Mesenchymal stem cell (in vitro differentiated cells and primary cell): ENCODE measurements at regions not wholly inside any gene's neighbourhood (a gene's known extent, or its start where the extent isn't known, plus 50 kb on each side); places are given as distances from the start of the nearest gene placed in this dataset.

Experiments used
- DNase-seq: peaks from one replicate; pipeline ENCODE4 v3.0.0-alpha.2; 2013
- H2AFZ ChIP-seq: one replicate; pipeline ENCODE4 v1.6.1; 2013; ENCODE audit warnings: low read depth, mild to moderate bottlenecking, control low read depth, inconsistent platforms, low read length, moderate library complexity
- H2AK5ac ChIP-seq: 2 replicates; pipeline ENCODE4 v1.6.1; 2013; ENCODE audit warnings: low read length, moderate library complexity, mild to moderate bottlenecking, inconsistent platforms; ENCODE audit not compliant: severe bottlenecking
- H2BK120ac ChIP-seq: one replicate; pipeline ENCODE4 v1.6.1; 2013; ENCODE audit warnings: low read depth, mild to moderate bottlenecking, inconsistent platforms, low read length, moderate library complexity
- H2BK12ac ChIP-seq, 2 experiments: one replicate each; pipeline ENCODE4 v1.6.1; 2013; ENCODE audit warnings: inconsistent platforms in 2 of 2, low read length in 2 of 2, mild to moderate bottlenecking in 2 of 2, moderate library complexity in 2 of 2, control low read depth in 1 of 2
- H2BK15ac ChIP-seq: one replicate; pipeline ENCODE4 v1.6.1; 2013; ENCODE audit warnings: mild to moderate bottlenecking, low read depth, inconsistent platforms; ENCODE audit not compliant: poor library complexity, severe bottlenecking
- H2BK5ac ChIP-seq: 2 replicates; pipeline ENCODE4 v1.6.1; 2013; ENCODE audit warnings: low read depth, mild to moderate bottlenecking, low read length, control low read depth, inconsistent platforms; ENCODE audit not compliant: poor library complexity, severe bottlenecking
- H3K14ac ChIP-seq, 2 experiments: one replicate each; pipeline ENCODE4 v1.6.1; 2013; ENCODE audit warnings: inconsistent platforms in 2 of 2, low read length in 2 of 2, control low read depth in 1 of 2, mild to moderate bottlenecking in 1 of 2, moderate library complexity in 1 of 2
- H3K18ac ChIP-seq, 2 experiments: one replicate each; pipeline ENCODE4 v1.6.1; 2013; ENCODE audit warnings: inconsistent platforms in 2 of 2, low read length in 2 of 2, control low read depth in 1 of 2, low read depth in 1 of 2, mild to moderate bottlenecking in 1 of 2
- H3K23ac ChIP-seq, 2 experiments: one replicate each; pipeline ENCODE4 v1.6.1; 2013; ENCODE audit warnings: inconsistent platforms in 2 of 2, low read length in 2 of 2, mild to moderate bottlenecking in 2 of 2, moderate library complexity in 2 of 2, control low read depth in 1 of 2
- H3K27ac ChIP-seq: 2 replicates; pipeline ENCODE4 v1.5.1; 2013; ENCODE audit warnings: mild to moderate bottlenecking, moderate library complexity, low read length, control low read depth, inconsistent platforms; ENCODE audit not compliant: poor library complexity, severe bottlenecking
- H3K27me3 ChIP-seq, 2 experiments: 2 replicates each; pipeline versions ENCODE4 v1.6.1 to v1.7.0; 2013; ENCODE audit warnings: low read length in 2 of 2, mild to moderate bottlenecking in 2 of 2, moderate library complexity in 2 of 2, control low read depth in 1 of 2, inconsistent platforms in 1 of 2; ENCODE audit not compliant: control insufficient read depth in 1 of 2, insufficient read depth in 1 of 2
- H3K36me3 ChIP-seq, 2 experiments: 2 replicates each; pipeline versions ENCODE4 v1.6.1 to v1.7.0; 2013; ENCODE audit warnings: low read length in 2 of 2, control low read depth in 1 of 2, inconsistent platforms in 1 of 2, low read depth in 1 of 2, mild to moderate bottlenecking in 1 of 2; ENCODE audit not compliant: insufficient read depth in 2 of 2, control insufficient read depth in 1 of 2
- H3K4ac ChIP-seq, 2 experiments: one replicate each; pipeline ENCODE4 v1.6.1; 2013; ENCODE audit warnings: inconsistent platforms in 2 of 2, low read length in 2 of 2, mild to moderate bottlenecking in 2 of 2, moderate library complexity in 2 of 2, control low read depth in 1 of 2, low read depth in 1 of 2
- H3K4me1 ChIP-seq: 2 replicates; pipeline ENCODE4 v1.6.1; 2013; ENCODE audit warnings: low read depth, low read length, control low read depth; ENCODE audit not compliant: control insufficient read depth, insufficient read depth
- H3K4me2 ChIP-seq: 2 replicates; pipeline ENCODE4 v1.6.1; 2013; ENCODE audit warnings: low read length, mild to moderate bottlenecking, inconsistent platforms; ENCODE audit not compliant: poor library complexity, severe bottlenecking
- H3K4me3 ChIP-seq, 2 experiments: 2 replicates each; pipeline versions ENCODE4 v1.5.1 to v1.7.0; 2013; ENCODE audit warnings: low read length in 2 of 2, mild to moderate bottlenecking in 2 of 2, control low read depth in 1 of 2, low read depth in 1 of 2; ENCODE audit not compliant: insufficient read depth in 1 of 2
- H3K79me1 ChIP-seq: replicated peaks from 2 replicates; pipeline ENCODE4 v1.6.1; 2013; ENCODE audit warnings: mild to moderate bottlenecking, control low read depth, low read length, inconsistent platforms; ENCODE audit not compliant: poor library complexity, severe bottlenecking
- H3K9ac ChIP-seq: 2 replicates; pipeline ENCODE4 v1.7.0; 2013; ENCODE audit warnings: mild to moderate bottlenecking, low read length, moderate library complexity
- H3K9me3 ChIP-seq: 2 replicates; pipeline ENCODE4 v1.7.0; 2013; ENCODE audit warnings: mild to moderate bottlenecking, low read length; ENCODE audit not compliant: control insufficient read depth
- H4K8ac ChIP-seq: one replicate; pipeline ENCODE4 v1.6.1; 2013; ENCODE audit warnings: inconsistent platforms, mild to moderate bottlenecking, low read length, moderate library complexity
- H4K91ac ChIP-seq: one replicate; pipeline ENCODE4 v1.6.1; 2013; ENCODE audit warnings: mild to moderate bottlenecking, low read length, inconsistent platforms
- WGBS: methylation state at CpG from one replicate; pipeline ENCODE4 v1.1.7; 2013; ENCODE audit warnings: mixed read lengths; 5-methylcytosine and 5-hydroxymethylcytosine counted together

DNA sequence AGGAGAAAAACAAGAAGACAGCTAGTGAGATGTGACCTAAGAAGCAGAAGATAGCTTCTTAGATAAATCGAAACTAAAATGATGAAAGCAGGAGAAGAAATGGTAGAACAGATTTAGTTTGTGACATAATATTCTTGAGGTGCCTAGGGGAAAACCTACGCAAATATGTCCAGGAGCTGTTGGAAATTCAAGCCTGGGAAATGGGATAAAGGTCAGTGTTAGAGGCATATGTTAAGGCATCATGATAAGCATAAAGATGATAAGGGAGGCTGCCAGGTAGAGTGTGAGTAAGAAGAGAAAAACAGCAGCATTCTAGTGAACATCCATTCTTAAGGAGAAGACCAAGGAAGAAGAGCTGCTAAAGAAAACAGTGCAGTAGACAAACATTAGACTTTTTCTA is 109.6 kb upstream of the LGR5 start:
- H2AK5ac ChIP-seq: no peak overlapping the region
- H2BK5ac ChIP-seq: no peak overlapping the region
- H3K4me1 ChIP-seq: no peaks in the 10 kb centered on the region
- H2AFZ ChIP-seq: no peak overlapping the region
- no peak for DNase-seq
- no peaks in the 10 kb centered on the region for H3K36me3 ChIP-seq
- no peak overlapping the region for H2BK120ac ChIP-seq
- no peak overlapping the region for H3K4ac ChIP-seq
- WGBS: 75% methylated on average over 2 of the region's 2 CpGs
- no peak overlapping the region for H3K27ac ChIP-seq
- H3K4me2 ChIP-seq: no peak overlapping the region
- no peak overlapping the region for H4K91ac ChIP-seq
- H2BK12ac ChIP-seq: no peak overlapping the region
- H3K14ac ChIP-seq: no peak overlapping the region
- no peak overlapping the region for H3K18ac ChIP-seq
- no peak overlapping the region for H3K9ac ChIP-seq
- peaks cover 13% of the 10 kb centered on the region for H3K9me3 ChIP-seq
- no peak overlapping the region for H4K8ac ChIP-seq
- H3K4me3 ChIP-seq: no peak overlapping the region
- no peak overlapping the region for H3K23ac ChIP-seq
- H3K79me1 ChIP-seq: no peaks in the 10 kb centered on the region
- H2BK15ac ChIP-seq: no peak overlapping the region
- H3K27me3 ChIP-seq: no peaks in the 10 kb centered on the region

GRCh38 chr12:71321531-71321930 is 118.1 kb upstream of the LGR5 start:
- H2BK120ac ChIP-seq: no peak overlapping the region
- H3K9me3 ChIP-seq: peaks cover 48% of the 10 kb centered on the region
- no peaks in the 10 kb centered on the region for H3K4me1 ChIP-seq
- no peak overlapping the region for H3K23ac ChIP-seq
- H2BK12ac ChIP-seq: no peak overlapping the region
- H3K9ac ChIP-seq: no peak overlapping the region
- H4K8ac ChIP-seq: no peak overlapping the region
- H2AFZ ChIP-seq: no peak overlapping the region
- H3K14ac ChIP-seq: no peak overlapping the region
- no peak overlapping the region for H3K4me3 ChIP-seq
- H2BK5ac ChIP-seq: no peak overlapping the region
- H2BK15ac ChIP-seq: no peak overlapping the region
- no peaks in the 10 kb centered on the region for H3K27me3 ChIP-seq
- H4K91ac ChIP-seq: no peak overlapping the region
- no peak overlapping the region for H3K27ac ChIP-seq
- no peak overlapping the region for H3K4ac ChIP-seq
- H2AK5ac ChIP-seq: no peak overlapping the region
- H3K36me3 ChIP-seq: no peaks in the 10 kb centered on the region
- no peak overlapping the region for H3K4me2 ChIP-seq
- H3K79me1 ChIP-seq: no peaks in the 10 kb centered on the region
- H3K18ac ChIP-seq: no peak overlapping the region
- DNase-seq: no peak

DNA sequence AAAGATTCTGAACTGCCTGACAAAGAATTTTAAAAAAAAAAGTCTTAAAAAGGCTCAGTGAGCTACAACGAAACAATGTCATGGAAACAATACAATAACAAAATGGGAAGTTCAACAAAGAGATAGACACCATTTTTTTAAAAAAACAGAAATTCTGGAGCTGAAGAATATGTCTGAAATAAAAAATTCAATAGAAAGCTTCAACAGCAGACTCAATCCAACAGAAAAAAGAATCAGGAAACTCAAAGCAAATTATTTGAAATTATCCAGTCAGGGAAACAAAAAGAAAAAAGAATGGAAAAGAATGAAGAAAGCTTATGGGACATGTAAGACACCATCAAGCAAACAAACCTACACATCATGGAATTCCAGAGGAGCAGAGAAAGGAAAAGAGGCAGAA is 118.5 kb upstream of the LGR5 start:
- DNase-seq: no peak

GRCh38 chr12:71315328-71315985 is 124.1 kb upstream of the LGR5 start:
- no peak overlapping the region for H3K4me3 ChIP-seq
- no peak overlapping the region for H2AK5ac ChIP-seq
- 79% methylated on average over 9 of the region's 9 CpGs for WGBS

More for the DNA sequence above, 118.5 kb upstream of the LGR5 start:
- Histone ChIP-seq H3K27ac (no peak overlapping the region), H2BK5ac (no peak overlapping the region), H3K27me3 (no peaks in the 10 kb centered on the region), H3K9ac (no peak overlapping the region), H2AK5ac (no peak overlapping the region), H3K23ac (no peak overlapping the region), H3K9me3 (peaks cover 52% of the 10 kb centered on the region), H4K8ac (no peak overlapping the region), H3K79me1 (no peaks in the 10 kb centered on the region), H2BK12ac (no peak overlapping the region), H3K4ac (no peak overlapping the region), H2BK15ac (no peak overlapping the region), H4K91ac (no peak overlapping the region), H3K36me3 (no peaks in the 10 kb centered on the region), H2BK120ac (no peak overlapping the region), H3K4me1 (no peaks in the 10 kb centered on the region), H3K4me2 (no peak overlapping the region), H3K14ac (no peak overlapping the region), H3K4me3 (no peak overlapping the region), H3K18ac (no peak overlapping the region), H2AFZ (no peak overlapping the region)
- no CpG with 5 or more reads among the region's 1 CpG for WGBS

More at GRCh38 chr12:71315328-71315985, 124.1 kb upstream of the LGR5 start:
- H3K36me3 ChIP-seq: no peaks in the 10 kb centered on the region
- H3K23ac ChIP-seq: no peak overlapping the region
- H2AFZ ChIP-seq: no peak overlapping the region
- no peaks in the 10 kb centered on the region for H3K27me3 ChIP-seq
- H3K9ac ChIP-seq: no peak overlapping the region
- no peaks in the 10 kb centered on the region for H3K4me1 ChIP-seq
- peak overlapping the region; percentile 14 for H2BK5ac ChIP-seq
- H4K8ac ChIP-seq: no peak overlapping the region
- no peak overlapping the region for H3K14ac ChIP-seq
- DNase-seq: no peak
- no peak overlapping the region for H3K4ac ChIP-seq
- H4K91ac ChIP-seq: no peak overlapping the region
- no peak overlapping the region for H2BK120ac ChIP-seq
- peaks cover 21% of the 10 kb centered on the region for H3K9me3 ChIP-seq
- no peak overlapping the region for H3K4me2 ChIP-seq
- H2BK15ac ChIP-seq: no peak overlapping the region
- no peak overlapping the region for H3K27ac ChIP-seq
- no peak overlapping the region for H3K18ac ChIP-seq
- no peak overlapping the region for H2BK12ac ChIP-seq
- H3K79me1 ChIP-seq: no peaks in the 10 kb centered on the region
